ENCODE measurements at regions not wholly inside any gene's neighbourhood (a gene's known extent, or its start where the extent isn't known, plus 50 kb on each side); places are given as distances from the start of the nearest gene placed in this dataset.
"Not testable (repeated sequence)": the region's sequence is repeated elsewhere in the genome, so short reads cannot be mapped to it uniquely, and the experiment has no call there.

DNA sequence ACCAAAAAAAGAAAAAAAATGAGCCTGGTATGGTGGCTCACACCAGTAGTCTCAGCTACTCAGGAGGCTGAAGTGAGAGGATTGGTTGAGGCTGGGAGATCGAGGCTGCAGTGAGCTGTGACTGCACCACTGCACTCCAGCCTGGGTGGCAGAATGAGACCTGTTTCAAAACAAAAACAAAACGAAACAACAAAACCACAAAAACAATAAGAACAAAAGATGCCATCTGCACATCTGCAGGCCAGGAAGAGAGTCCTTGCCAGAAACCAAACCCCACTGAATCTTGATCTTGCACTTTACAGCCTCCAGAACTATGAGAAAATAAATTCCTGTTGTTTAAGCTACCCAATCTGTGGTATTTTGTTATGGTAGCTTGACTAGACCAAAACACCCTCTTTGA is 207.7 kb downstream of the YTHDC2 start:
- no peak for DNase-seq (ENCODE audit: low read depth)

DNA sequence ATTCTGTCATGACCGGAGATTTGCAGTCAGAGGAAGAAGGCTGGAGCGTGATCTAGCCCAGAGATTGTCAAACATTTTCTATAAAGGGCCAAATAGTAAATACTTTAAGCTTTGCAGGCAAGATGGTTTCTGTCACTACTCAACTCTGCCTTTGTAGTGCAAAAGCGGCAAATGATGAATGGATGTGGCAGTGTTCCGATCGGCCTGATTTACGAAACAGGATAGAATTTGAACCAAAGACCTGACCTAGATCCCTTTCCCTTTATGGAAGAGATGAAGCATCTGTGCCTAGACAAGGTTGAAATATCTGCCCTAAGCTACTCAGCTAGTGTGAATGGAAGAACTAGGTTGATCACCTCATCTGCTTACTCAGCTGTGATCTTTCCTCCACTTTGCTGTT is 209.5 kb downstream of the YTHDC2 start:
- no peak for DNase-seq (ENCODE audit: low read depth)

DNA sequence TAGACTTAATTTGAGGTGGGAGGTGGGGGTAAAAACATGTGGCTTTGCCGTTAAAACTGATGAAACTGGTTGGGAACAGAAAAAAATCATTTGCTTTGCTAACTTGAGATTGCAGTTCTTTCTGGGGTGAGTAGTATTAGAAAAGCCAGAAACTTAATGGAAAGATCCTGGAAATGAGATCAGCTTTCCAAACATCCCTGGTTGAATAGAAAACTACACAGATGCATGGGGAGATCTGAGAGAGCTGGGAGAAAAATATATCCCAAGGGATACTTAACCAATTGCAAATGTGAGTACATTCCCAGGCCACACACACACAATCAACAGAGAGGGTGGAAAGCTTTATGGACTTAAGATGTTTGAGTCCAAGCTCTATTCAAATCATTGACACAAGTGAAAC is 222.3 kb downstream of the YTHDC2 start:
- DNase-seq (ENCODE audit: low read depth) = no peak

DNA sequence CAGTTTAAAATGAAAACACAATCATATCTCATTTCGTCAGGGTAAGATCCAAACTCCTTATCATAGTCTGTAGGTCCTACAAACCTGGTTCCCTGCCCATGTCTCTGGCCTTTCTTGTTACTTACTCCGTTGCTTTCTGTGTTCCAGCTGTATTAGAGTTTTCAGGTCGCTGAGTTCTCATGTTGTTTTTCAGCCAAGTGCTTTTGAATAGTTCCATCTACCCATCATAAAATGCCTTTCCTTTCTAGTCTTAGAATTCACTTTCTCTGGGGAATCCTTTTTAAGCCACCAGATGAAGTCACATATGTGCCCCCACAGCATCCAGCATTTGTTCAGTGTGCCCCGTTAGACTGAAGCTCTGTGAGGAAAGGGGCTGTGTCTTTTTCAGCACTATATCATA is 228.7 kb downstream of the YTHDC2 start:
- DNase-seq (ENCODE audit: low read depth) = no peak

DNA sequence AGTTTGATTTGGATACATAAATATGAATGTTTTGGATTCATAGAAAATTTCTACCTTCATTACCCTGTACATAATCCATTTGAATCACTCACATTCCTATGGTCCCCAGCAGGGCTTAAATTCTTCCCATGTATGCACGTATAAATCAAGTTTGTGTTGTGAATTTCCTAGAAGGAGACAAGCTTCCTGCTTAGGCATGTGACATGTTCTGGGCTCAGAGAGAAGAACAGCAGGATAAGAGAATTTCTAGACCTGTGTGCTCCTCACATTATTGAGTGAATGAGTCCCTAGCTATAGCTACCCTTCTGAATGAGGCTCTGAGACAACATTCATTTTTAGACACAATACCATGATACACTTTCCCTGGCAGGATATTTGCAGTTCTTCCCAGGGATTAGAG is 229.1 kb downstream of the YTHDC2 start:
- DNase-seq (ENCODE audit: low read depth) = no peak

DNA sequence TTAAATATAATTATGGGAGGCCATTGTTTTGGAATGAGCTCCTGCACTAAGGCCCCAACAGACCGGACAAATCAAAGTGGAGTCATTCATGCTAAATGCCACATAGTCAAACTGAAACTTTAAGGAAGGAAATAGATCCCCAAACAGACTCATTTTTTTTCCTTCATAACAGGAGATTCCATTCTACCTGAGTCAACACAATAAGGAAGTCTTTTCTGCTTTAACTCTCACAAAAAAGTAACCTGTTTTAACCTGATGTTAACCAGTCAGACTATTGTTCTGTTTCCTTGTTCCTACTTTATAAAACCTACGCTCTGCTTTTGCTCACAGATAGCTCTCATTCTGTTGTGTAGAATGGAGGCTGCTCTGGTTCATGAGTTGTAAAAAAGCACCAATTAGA is 234.9 kb downstream of the YTHDC2 start:
- no peak for DNase-seq (ENCODE audit: low read depth)

DNA sequence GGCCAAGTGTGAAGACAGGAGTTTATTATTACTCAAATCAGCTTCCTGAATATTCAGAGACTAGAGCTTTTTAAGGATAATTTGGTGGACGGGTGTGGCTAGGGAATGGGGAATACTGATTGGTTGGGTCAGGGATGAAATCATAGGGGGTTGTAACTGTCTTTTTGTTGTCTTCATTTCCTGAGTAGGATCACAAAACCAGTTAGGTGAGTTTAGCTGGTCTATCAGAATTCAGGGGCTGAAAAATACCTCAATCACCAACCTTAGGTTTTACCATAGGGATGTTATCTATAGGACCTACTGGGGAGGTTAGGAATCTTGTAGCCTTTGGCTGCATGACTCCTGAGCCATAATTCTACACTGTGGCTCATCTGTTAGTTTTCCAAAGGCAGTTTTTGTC is 235.8 kb downstream of the YTHDC2 start:
- DNase-seq (ENCODE audit: low read depth) = no peak

DNA sequence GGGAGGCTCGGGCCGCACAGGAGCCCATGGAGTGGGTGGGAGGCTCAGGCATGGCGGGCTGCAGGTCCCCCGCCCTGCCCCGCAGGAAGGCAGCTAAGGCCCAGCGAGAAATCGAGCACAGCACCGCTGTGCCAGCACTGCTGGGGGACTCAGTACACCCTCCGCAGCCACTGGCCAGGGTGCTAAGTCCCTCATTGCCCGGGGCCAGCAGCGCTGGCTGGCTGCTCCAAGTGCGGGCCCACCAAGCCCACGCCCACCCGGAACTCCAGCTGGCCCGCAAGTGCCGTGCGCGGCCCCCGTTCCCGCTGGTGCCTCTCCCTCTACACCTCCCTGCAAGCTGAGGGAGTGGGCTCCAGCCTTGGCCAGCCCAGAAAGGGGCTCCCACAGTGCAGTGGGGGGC is 239.7 kb downstream of the YTHDC2 start:
- not testable (repeated sequence) for DNase-seq (ENCODE audit: low read depth)

DNA sequence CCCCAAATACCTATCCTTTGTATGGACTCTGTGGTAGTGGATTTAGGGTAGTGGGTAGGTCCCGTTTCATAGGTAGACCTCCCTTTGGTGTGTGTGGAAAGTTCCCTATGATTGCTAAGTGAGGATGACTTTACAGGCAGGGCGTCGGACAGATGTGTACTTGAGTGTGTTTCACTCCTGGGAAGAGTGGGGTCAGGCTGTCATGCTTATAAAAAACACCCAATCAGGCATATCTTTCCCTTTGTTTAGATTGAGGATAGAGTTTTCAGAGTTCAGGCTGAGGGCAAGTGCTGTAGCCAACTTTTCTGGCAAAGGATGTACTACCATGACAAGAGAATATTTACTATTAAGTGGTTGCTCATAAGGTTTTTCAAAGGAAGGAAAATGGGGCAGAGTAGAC is 242.0 kb downstream of the YTHDC2 start:
- DNase-seq (ENCODE audit: low read depth) = no peak

DNA sequence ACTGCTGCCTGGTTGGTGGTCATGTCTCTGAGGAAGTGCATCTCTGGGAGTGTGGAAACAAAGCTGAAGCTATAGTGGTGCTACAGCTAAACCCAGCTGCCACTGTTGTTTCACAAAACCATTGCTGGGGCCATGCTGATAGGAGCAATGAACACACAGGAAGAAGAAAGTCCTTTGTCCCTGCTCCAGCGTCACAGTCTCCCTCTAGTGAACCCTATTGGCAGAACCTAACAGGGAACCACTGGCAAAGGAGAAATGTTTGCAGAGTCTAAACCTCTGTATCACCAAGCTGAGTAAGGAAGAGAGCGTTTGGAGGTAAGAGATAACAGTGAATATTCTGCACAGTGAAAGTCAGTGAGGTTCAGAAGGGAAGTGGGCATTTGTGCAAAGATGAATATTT is 244.0 kb downstream of the YTHDC2 start:
- DNase-seq (ENCODE audit: low read depth) = no peak

DNA sequence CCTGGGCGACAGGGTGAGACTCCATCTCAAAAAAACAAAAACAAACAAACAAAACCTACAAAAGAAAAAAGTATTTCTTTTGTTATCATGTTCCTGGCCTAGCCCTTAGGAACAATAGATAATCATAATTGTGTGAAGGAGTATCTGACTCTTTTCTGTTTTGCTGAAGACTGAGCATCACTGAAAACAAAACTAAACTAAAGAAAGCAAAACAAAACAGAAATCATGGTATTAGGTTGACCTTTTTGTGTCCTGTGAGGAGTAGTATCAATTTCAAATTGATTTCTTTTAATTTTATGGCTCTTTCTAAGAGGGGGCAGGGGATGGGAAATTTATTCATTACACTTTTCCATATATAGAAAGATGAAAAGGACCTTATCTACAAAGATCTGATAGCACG is 246.0 kb downstream of the YTHDC2 start:
- DNase-seq (ENCODE audit: low read depth) = no peak

DNA sequence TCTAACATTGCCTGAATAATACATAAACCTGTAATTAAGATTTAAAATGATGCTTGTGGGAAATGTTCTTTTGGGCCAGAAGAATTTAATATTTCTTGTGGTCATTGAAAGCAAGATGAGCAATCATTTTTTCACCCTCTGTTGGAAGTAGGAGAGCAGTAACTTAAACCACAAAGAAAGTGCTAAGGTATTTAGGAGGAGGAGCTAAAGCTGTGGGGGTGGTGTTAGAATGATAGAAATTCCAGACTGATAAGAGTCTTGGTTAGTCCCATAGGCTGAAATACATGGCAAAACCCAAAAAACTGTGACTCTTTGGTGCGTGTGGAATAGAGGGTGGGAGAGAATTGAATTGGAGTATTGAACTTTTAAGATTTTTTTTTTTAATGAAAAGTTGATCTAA is 247.0 kb downstream of the YTHDC2 start:
- DNase-seq (ENCODE audit: low read depth) = no peak

DNA sequence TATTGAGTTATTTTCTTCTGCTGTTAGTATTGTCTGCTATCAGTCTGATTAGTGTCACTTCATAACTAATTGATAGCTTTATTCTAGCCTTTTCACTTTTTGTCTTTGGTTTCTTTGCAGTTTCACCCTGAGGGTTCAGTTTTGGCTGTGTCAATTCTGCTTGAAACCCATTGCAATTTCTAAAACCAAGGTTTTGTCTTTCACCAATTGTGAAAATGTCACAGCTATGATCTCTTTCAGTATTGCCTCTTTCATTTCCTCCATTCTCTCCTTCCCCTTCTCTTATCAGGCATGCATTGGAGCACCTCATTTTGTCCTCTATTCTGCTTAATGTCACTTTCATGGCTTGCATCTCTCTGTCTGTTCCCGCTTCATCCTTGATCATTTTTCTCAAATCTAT is 248.1 kb downstream of the YTHDC2 start:
- DNase-seq (ENCODE audit: low read depth) = no peak

DNA sequence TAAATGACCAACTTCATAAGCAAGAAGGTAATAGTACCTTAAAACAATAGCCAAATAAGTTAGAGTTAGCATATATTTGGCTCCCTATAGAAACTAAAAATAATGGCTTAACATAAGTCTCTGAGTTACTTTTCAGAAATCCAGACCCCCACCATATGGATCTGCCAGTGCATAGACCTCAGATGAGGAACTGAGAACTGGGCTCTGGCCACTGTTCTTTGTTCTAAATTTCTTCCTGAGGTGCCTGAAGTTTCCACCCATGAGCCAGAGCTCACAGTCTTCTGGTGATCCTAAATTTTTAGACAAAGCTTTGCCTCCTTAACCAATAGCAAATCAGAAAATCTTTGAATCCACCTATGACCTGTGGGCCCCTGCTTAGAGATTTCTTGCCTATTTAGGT is 250.9 kb downstream of the YTHDC2 start:
- no peak for DNase-seq (ENCODE audit: low read depth)

DNA sequence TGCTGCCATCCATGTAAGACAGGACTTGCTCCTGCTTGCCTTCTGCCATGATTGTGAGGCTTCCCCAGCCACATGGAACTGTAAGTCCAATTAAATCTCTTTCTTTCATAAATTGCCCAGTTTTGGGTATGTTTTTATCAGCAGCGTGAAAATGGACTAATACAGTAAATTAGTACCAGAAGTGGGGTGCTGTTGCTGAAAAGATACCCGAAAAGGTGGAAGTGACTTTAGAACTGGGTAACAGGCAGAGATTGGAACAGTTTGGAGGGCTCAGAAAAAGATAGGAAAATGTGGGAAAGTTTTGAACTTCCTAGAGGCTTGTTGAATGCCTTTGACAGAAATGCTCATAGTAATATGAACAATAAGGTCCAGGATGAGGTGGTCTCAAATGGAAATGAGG is 253.3 kb downstream of the YTHDC2 start:
- not testable (repeated sequence) for DNase-seq (ENCODE audit: low read depth)

DNA sequence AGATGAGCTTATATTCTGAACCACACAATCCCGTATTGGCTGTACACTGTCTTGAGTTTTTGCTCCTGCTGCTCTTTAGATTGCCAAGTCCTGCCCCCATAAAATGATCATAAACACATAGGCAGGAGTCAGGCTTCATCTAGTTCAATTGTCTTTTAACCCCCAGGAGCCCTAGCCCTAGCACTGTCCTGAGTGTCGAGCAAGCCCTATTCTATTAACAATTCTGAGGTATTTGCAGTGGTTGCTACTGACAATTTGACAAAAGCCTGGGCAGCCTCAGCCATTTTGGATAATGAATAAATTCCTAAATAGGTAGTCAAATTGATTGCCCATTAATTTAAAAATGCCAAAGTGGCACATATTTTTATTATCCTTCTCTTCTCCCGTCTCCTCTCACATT is 257.2 kb downstream of the YTHDC2 start:
- DNase-seq (ENCODE audit: low read depth) = no peak

DNA sequence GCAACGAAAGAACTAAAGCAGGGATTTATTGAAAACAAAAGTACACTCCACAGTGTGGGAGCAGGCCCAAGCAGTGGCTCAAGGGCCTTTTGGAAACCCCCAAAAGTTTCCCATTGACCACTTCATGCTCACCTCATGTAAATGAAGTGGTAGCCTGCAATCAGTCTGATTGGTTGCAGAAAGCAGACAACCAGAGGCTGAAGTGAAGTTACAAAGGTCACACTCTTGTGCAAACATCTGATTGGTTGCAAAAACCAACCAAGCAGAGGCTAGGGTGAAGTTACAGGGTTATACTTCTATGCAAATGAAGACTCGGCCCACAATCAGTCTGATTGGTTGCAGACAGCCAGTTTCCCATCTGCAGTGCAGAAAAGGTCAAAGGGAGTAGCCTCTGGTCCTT is 258.0 kb downstream of the YTHDC2 start:
- DNase-seq (ENCODE audit: low read depth) = no peak

DNA sequence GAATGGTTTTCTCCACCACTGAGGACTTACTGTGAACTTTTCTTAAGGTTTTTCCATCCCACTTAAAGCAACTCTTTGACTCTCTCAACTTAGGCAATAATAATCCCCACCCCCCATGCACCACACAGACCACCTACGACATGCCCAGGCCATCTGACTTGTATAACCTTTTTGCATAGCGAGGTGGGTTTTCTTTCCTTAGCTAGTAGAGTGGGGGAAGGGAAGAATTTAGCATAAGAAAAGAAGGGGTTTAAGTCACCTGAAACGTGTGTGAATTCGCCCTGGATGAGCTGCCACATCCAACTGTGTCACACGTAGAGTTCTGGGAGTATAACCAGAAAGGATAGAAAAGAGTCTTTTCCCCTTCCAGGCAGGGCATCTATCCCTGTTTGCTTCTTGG is 262.7 kb downstream of the YTHDC2 start:
- DNase-seq (ENCODE audit: low read depth) = no peak

DNA sequence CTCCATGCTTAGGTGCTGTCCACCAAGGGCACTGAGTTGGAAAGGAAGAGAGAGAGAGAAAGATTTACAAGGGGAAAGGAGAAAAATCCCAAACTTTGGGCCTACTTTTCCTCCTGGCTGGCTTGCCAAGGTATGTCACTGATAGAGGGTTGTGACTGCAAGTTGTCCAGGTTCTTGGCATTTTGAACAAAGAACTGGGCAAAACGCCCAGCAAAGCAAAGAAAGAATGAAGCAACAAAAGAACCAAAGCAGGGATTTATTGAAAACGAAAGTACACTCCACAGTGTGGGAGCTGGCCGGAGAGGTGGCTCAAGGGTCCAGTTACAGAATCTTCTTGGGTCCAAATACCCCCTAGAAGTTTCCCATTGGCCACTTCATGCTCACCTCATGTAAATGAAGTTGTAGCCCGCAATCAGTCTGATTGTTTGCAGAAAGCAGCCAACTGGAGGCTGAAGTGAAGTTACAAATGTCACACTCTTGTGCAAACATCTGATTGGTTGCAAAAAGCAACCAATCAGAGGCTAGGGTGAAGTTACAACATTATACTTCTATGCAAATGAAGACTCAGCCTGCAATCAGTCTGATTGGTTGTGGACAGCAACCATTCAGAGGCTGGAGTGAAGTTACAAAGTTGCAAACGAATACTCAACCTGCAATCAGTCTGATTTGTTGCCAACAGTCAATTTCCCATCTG is 263.5 kb downstream of the YTHDC2 start:
- no peak for DNase-seq (ENCODE audit: low read depth)

DNA sequence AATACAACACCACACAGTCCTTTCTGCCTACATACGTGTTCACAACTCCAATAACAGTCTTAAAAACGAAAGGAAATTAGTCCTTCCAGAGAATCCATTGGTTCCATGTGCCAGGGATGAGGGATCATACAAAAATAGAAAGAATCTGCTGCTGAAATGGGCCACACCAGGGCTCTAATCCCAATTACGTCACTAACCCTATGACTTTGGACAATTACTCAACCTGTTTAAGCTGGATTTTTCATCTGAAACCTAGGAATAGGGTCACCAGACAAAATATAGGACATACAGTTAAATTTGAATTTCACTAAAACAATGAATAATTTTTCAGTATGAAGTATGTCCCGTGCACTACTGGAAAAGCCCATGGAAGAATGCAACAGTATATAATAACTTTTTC is 264.7 kb downstream of the YTHDC2 start:
- DNase-seq (ENCODE audit: low read depth) = no peak

DNA sequence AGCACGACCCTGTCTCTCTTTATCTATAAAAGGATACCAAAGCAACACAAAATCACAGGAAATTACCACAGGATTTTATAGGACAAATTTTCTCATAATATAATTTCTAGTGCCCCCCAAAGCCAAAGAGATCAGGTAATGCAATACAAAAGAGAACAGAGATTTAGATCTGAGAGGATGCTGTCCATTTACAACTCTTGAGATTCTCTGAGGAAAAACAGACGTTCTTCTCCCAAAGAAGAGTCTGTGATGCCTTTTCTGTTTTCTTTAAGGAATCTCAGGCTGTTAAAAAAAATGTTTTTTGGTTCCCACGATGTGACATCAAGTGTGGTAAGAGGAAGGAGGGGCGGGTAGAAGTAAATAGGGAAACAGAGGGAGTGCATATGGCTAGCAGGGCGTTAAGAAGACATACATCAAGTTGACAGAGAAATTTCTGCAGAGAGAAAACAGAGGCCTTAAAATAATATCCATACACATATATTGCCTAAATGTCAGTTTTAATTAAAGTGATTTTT is 274.7 kb downstream of the YTHDC2 start:
- no peak for DNase-seq (ENCODE audit: low read depth)

DNA sequence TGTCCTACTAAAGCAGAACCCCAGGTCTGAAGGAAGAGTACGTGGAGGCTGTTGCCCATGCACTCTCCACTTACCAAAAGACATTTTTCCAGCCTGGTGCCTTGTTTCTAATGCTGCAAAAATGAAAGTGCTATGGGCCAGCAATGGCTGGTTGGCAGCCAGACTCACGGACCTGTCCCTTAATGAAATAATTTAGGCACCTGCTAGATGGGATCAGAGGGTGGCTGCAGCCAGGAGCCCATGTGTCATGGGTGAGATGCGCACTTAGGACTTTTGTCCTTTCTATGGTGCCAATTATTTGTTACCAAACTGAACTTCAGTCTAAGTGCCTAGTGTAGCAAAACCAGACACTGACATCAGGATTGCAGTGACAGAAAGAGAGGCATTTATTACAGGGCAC is 276.3 kb downstream of the YTHDC2 start:
- DNase-seq (ENCODE audit: low read depth) = no peak

DNA sequence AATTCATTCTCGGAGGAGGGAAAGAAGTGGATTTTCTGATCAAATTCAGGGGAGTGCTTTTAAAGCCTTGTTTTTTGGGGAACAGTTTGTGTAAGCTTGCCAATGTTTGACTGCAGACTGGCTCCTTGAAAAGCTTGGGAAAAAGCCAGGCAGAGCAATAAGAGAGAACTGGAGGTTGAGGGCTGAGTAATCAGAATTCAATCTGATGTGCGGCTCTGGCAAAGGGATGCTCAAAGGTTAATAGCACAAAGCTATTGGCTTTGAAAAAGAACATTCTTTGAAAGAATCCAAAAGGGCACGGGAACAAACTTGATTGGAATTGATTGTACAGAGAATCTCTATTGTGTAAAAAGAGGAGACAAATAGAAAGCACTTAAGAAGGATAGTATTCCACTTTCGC is 279.3 kb downstream of the YTHDC2 start:
- no peak for DNase-seq (ENCODE audit: low read depth)

DNA sequence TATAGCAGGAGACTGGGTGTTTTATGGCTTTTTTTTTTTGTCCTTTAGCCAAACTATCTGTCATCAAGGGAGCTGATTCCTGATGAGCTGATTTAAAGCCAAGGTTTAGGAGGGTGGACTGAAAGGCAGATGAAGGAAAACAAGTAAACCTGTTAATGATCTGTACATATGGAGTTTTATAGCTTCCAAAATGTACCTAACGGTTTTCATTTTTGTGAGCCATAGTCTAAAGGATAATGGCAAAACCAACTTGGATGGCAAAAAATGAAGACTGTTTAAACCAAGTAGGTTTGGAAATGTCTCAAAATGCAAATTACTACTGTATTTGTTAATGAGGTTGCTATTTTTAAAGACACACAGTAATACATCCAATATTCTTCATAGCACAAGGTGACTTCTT is 281.5 kb downstream of the YTHDC2 start:
- DNase-seq (ENCODE audit: low read depth) = no peak

DNA sequence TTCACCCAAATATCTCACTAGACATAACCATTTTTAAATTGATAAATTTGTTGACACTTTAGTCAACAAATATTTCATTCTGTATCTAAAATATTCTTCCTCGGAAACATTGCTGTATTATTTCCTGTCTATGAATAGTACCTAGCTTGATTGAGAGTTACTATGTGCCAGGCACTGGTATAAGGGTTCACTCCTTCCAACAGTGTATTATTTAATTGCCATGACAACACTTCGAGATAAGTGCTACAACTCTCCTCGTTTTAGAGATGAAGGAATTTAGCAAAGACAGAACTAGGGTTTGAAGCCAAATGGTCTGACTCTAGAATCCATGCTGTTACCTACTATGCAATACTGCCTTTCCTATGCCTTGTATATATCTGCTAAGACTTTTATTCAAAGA is 287.2 kb downstream of the YTHDC2 start:
- no peak for DNase-seq (ENCODE audit: low read depth)

All from fibroblast of gingiva (primary cell).